Mesendoderm (in vitro differentiated cells): ENCODE measurements at regions not wholly inside any gene's neighbourhood (a gene's known extent, or its start where the extent isn't known, plus 50 kb on each side); places are given as distances from the start of the nearest gene placed in this dataset.

Source experiments
- DNase-seq: peaks from one replicate; pipeline ENCODE4 v3.0.0; 2013
- H2AK5ac ChIP-seq: 2 replicates; pipeline ENCODE4 v1.6.1; 2013; ENCODE audit warnings: low read length, inconsistent platforms
- H2BK120ac ChIP-seq: 2 replicates; pipeline ENCODE4 v1.6.1; 2013; ENCODE audit warnings: low read depth, mild to moderate bottlenecking, low read length, moderate library complexity, mixed read lengths
- H2BK15ac ChIP-seq: replicated peaks from 2 replicates; pipeline ENCODE4 v1.6.1; 2013; ENCODE audit warnings: low read depth, mild to moderate bottlenecking, moderate library complexity
- H2BK5ac ChIP-seq: 2 replicates; pipeline ENCODE4 v1.6.1; 2013; ENCODE audit warnings: low read length, inconsistent platforms
- H3K18ac ChIP-seq: 2 replicates; pipeline ENCODE4 v1.6.1; 2013; ENCODE audit warnings: mild to moderate bottlenecking, low read length, mixed read lengths
- H3K23ac ChIP-seq: one replicate; pipeline ENCODE4 v1.6.1; 2013; ENCODE audit warnings: low read length
- H3K27ac ChIP-seq: 2 replicates; pipeline ENCODE4 v1.5.1; 2013; ENCODE audit warnings: low read depth, mild to moderate bottlenecking, inconsistent platforms, low read length, moderate library complexity
- H3K27me3 ChIP-seq: 2 replicates; pipeline ENCODE4 v1.6.1; 2013; ENCODE audit warnings: low read length, control low read depth, mild to moderate bottlenecking, inconsistent platforms; ENCODE audit not compliant: insufficient read depth, poor library complexity
- H3K36me3 ChIP-seq: 2 replicates; pipeline ENCODE4 v1.6.1; 2013; ENCODE audit warnings: low read length, inconsistent platforms; ENCODE audit not compliant: control insufficient read depth, insufficient read depth
- H3K4ac ChIP-seq: one replicate; pipeline ENCODE4 v1.6.1; 2013; ENCODE audit warnings: low read depth, mild to moderate bottlenecking, low read length, moderate library complexity
- H3K4me1 ChIP-seq: 2 replicates; pipeline ENCODE4 v1.6.1; 2013; ENCODE audit warnings: low read depth, low read length, inconsistent platforms; ENCODE audit not compliant: control insufficient read depth
- H3K4me2 ChIP-seq: 2 replicates; pipeline ENCODE4 v1.6.1; 2013; ENCODE audit warnings: low read length
- H3K4me3 ChIP-seq: 2 replicates; pipeline ENCODE4 v1.5.1; 2013; ENCODE audit warnings: mild to moderate bottlenecking, low read length
- H3K56ac ChIP-seq: one replicate; pipeline ENCODE4 v1.6.1; 2013; ENCODE audit warnings: low read length
- H3K79me1 ChIP-seq: 2 replicates; pipeline ENCODE4 v1.6.1; 2013; ENCODE audit warnings: low read length, inconsistent platforms
- H3K79me2 ChIP-seq: 2 replicates; pipeline ENCODE4 v1.6.1; 2013; ENCODE audit warnings: mild to moderate bottlenecking, low read length; ENCODE audit not compliant: control insufficient read depth, insufficient read depth
- H3K9ac ChIP-seq: 2 replicates; pipeline ENCODE4 v1.6.1; 2013; ENCODE audit warnings: low read length, inconsistent platforms
- H4K5ac ChIP-seq: one replicate; pipeline ENCODE4 v1.6.1; 2013; ENCODE audit warnings: low read length
- H4K8ac ChIP-seq: one replicate; pipeline ENCODE4 v1.6.1; 2013; ENCODE audit warnings: low read depth, mild to moderate bottlenecking, control low read depth, low read length, moderate library complexity
- WGBS: extraction: QIAGEN DNeasy Blood & Tissue Kit; methylation state at CpG from one replicate; pipeline ENCODE4 v1.1.7; 2013; ENCODE audit warnings: low lambda C conversion rate, missing lambda C conversion rate; ENCODE audit not compliant: insufficient coverage; ENCODE audit errors: extremely low coverage; 5-methylcytosine and 5-hydroxymethylcytosine counted together

DNA sequence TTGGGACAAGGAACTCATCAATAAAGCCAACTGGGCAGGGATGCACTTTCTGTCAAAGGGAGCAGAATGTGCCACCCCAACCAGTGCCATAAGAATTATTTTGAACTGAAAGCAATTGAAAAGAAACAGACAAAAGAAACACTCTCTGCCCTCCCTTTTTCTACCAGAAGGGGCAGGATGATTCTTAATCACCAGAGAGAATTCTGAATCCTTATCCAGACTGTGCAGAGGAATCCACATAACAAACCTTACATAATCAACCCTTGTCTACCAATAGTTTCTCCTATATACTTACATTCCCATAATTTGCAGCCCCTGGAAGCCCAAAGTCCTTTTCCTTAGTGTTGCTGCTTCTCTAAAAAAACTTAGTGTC is 520.7 kb upstream of the NBEA start:
- Histone ChIP-seq H3K4ac (no peak overlapping the region), H4K5ac (no peak overlapping the region), H4K8ac (no peak overlapping the region), H3K79me2 (no peaks in the 10 kb centered on the region), H3K4me2 (no peak overlapping the region), H2BK15ac (no peak overlapping the region), H3K23ac (no peak overlapping the region), H3K4me1 (peaks cover 4% of the 10 kb centered on the region), H3K79me1 (no peaks in the 10 kb centered on the region), H2BK120ac (no peak overlapping the region), H3K4me3 (no peak overlapping the region), H3K9ac (no peak overlapping the region), H3K27me3 (no peaks in the 10 kb centered on the region), H3K36me3 (no peaks in the 10 kb centered on the region), H3K27ac (no peak overlapping the region), H3K56ac (no peak overlapping the region), H3K18ac (no peak overlapping the region), H2BK5ac (no peak overlapping the region), H2AK5ac (no peak overlapping the region)
- DNase-seq: no peak

DNA sequence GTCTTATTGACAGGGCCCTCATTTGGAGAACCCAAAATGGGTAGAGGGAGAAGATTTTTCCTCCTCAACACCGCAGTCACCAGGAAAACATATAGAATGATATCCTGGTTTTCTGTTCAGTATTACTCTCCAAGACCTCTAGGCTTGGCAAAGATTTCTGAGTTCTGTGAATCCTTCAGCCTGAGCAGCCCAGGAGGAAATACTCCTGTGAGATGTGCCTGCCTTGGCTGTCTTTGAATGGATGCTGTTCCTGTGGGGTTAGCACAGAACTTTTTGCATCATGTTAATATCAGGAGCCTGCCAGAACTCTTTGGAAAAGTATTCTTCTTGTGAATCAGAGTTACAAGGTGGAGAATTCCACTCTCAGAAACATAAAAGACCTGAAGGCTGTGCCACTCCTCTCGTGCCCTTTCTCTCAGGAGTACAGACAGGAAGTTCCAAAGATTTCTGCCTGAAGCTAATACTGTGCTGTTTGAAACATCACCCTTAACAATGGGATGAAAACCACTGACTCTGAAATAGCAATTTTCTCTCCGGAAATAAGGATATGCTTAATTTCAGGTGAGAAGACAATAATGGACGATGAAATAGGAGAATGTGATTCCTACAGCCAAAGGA is 520.1 kb upstream of the NBEA start:
- Histone ChIP-seq H3K4me3 (no peak overlapping the region), H4K8ac (no peak overlapping the region), H3K27me3 (no peaks in the 10 kb centered on the region), H2BK5ac (no peak overlapping the region), H3K4me1 (peaks cover 4% of the 10 kb centered on the region), H2AK5ac (no peak overlapping the region), H3K27ac (no peak overlapping the region), H3K4ac (no peak overlapping the region), H3K18ac (no peak overlapping the region), H2BK120ac (no peak overlapping the region), H3K9ac (no peak overlapping the region), H3K23ac (no peak overlapping the region), H3K79me2 (no peaks in the 10 kb centered on the region), H3K79me1 (no peaks in the 10 kb centered on the region), H3K56ac (no peak overlapping the region), H2BK15ac (no peak overlapping the region), H3K36me3 (no peaks in the 10 kb centered on the region), H4K5ac (no peak overlapping the region), H3K4me2 (no peak overlapping the region)
- DNase-seq: no peak
- WGBS: no CpG with 5 or more reads among the region's 4 CpGs

DNA sequence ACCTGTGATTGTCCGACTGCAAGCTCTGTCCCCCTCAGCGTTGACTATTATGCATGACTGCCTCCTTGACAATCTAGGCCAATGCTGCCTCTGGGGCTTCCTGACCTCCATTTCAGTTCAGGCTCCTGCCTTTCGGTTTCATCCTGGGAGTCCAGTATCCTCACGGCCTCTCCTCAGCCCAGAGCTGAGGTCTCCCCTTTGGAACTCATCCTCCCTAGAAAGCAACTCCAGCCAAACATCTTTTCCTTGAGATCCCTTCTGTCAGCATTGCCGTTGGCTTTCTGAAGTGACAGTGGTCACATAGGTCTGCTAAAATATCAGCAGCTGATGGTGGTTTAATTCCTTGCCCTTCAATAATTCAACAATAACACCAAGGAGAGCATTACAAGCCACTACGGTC is 519.1 kb upstream of the NBEA start:
- Histone ChIP-seq H4K8ac (no peak overlapping the region), H3K79me2 (no peaks in the 10 kb centered on the region), H3K9ac (no peak overlapping the region), H4K5ac (no peak overlapping the region), H3K4me2 (no peak overlapping the region), H3K56ac (no peak overlapping the region), H3K4ac (no peak overlapping the region), H3K4me1 (peaks cover 4% of the 10 kb centered on the region), H3K23ac (no peak overlapping the region), H3K27ac (no peak overlapping the region), H3K4me3 (no peak overlapping the region), H2BK120ac (no peak overlapping the region), H3K36me3 (no peaks in the 10 kb centered on the region), H3K18ac (no peak overlapping the region), H3K27me3 (no peaks in the 10 kb centered on the region), H3K79me1 (no peaks in the 10 kb centered on the region), H2BK5ac (no peak overlapping the region), H2BK15ac (no peak overlapping the region), H2AK5ac (no peak overlapping the region)
- no CpG with 5 or more reads among the region's 6 CpGs for WGBS
- DNase-seq: no peak

DNA sequence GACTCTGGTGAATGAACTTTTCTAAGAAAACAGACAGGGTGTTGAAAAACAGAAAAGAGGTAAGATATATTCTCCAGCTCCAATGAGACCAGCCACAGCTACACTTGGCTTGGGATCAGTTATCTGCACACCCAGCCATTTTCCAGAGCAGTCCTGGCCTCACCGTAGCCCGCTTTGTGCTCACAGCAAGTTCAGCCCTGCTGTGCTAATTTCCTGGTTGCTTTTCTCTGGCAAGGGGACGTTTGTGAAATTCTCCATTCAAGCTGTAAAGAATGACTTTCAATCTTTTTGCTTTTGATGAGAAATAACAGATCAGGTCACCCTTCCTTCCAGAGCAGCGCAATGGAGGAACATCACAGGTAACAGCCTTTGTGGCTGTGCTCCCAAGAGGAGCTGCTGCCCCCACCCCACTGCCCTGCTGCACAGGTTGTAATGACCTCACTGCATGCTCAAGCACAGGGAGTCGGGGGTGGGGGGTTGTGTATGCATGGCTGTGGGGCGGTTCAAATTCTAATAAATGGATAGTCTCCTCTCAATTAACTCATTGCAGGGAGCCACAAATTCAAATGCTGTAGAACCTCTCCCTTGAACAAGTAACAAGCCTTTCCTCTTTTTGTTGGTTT is 516.6 kb upstream of the NBEA start:
- Histone ChIP-seq H2BK15ac (no peak overlapping the region), H3K27me3 (no peaks in the 10 kb centered on the region), H2AK5ac (no peak overlapping the region), H3K18ac (peak overlapping the region; percentile 6), H3K23ac (no peak overlapping the region), H2BK5ac (no peak overlapping the region), H2BK120ac (no peak overlapping the region), H3K4me1 (peaks cover 4% of the 10 kb centered on the region), H4K8ac (no peak overlapping the region), H4K5ac (no peak overlapping the region), H3K79me1 (no peaks in the 10 kb centered on the region), H3K79me2 (no peaks in the 10 kb centered on the region), H3K36me3 (no peaks in the 10 kb centered on the region), H3K9ac (no peak overlapping the region), H3K4me3 (no peak overlapping the region), H3K27ac (peak overlapping the region; percentile 4), H3K56ac (no peak overlapping the region), H3K4me2 (no peak overlapping the region), H3K4ac (no peak overlapping the region)
- WGBS: no CpG with 5 or more reads among the region's 6 CpGs
- DNase-seq: peak; percentile 33

DNA sequence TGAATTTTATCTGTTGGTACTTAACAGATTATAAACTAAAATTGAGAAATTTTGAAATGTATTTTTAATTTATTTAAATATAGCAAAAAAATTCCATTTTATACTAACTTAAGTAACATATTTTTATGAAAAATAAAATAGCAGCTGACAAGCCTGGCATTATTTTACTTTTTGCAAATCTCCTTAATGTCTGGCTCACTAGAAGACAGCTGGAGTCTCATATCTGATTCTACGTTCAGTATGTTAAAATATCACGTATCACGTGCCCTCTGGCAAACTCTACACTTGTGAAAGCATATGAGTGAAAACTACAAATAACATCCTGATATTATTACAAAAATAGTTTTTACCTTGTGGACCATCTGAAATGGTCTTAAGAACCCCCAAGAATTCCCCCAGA is 513.2 kb upstream of the NBEA start:
- no CpG with 5 or more reads among the region's 3 CpGs for WGBS
- no peaks in the 10 kb centered on the region for H3K36me3 ChIP-seq
- no peak overlapping the region for H3K56ac ChIP-seq
- no peak overlapping the region for H4K5ac ChIP-seq
- H3K79me2 ChIP-seq: no peaks in the 10 kb centered on the region
- H3K4me1 ChIP-seq: peaks cover 4% of the 10 kb centered on the region
- no peaks in the 10 kb centered on the region for H3K27me3 ChIP-seq
- no peak overlapping the region for H2AK5ac ChIP-seq
- no peak overlapping the region for H3K9ac ChIP-seq
- no peak overlapping the region for H3K4me3 ChIP-seq
- no peak overlapping the region for H3K18ac ChIP-seq
- H4K8ac ChIP-seq: no peak overlapping the region
- no peaks in the 10 kb centered on the region for H3K79me1 ChIP-seq
- H2BK120ac ChIP-seq: no peak overlapping the region
- no peak overlapping the region for H3K4me2 ChIP-seq
- no peak overlapping the region for H3K27ac ChIP-seq
- no peak overlapping the region for H2BK15ac ChIP-seq
- no peak for DNase-seq
- no peak overlapping the region for H3K23ac ChIP-seq
- no peak overlapping the region for H3K4ac ChIP-seq
- no peak overlapping the region for H2BK5ac ChIP-seq

DNA sequence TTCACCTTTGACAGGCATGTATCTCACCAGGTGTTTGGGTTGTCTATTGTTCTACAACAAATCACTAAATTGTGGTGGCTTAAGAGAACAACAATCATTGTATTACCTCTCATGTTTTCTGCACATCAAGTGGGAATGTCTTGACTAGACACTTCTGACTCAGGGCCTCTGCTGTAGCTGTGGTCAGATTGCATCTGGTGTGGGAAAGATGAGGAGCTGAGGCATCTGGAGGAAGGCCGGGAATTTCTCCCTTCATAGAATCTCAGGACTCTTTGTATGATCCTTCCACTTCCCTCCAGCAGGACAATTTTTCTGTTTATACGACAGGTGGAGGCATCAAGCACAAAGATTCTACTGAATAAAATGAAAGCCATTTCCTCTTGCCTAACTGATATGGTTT is 511.8 kb upstream of the NBEA start:
- Histone ChIP-seq H3K4me2 (no peak overlapping the region), H3K9ac (no peak overlapping the region), H3K4me3 (no peak overlapping the region), H4K8ac (no peak overlapping the region), H3K4ac (no peak overlapping the region), H2BK15ac (no peak overlapping the region), H3K79me2 (no peaks in the 10 kb centered on the region), H2AK5ac (no peak overlapping the region), H3K36me3 (no peaks in the 10 kb centered on the region), H3K18ac (no peak overlapping the region), H3K23ac (no peak overlapping the region), H3K56ac (no peak overlapping the region), H4K5ac (no peak overlapping the region), H3K79me1 (no peaks in the 10 kb centered on the region), H3K27ac (no peak overlapping the region), H3K27me3 (no peaks in the 10 kb centered on the region), H3K4me1 (peaks cover 4% of the 10 kb centered on the region), H2BK120ac (no peak overlapping the region), H2BK5ac (no peak overlapping the region)
- WGBS: no CpG with 5 or more reads among the region's 2 CpGs
- DNase-seq: no peak
